ES-I3 (cell line): ENCODE measurements at regions not wholly inside any gene's neighbourhood (a gene's known extent, or its start where the extent isn't known, plus 50 kb on each side); places are given as distances from the start of the nearest gene placed in this dataset.
"Not testable (repeated sequence)": the region's sequence is repeated elsewhere in the genome, so short reads cannot be mapped to it uniquely, and the experiment has no call there.

Source experiments
- H3K36me3 ChIP-seq: 2 replicates; pipeline ENCODE4 v1.6.1; 2013; ENCODE audit warnings: mild to moderate bottlenecking, low read length, control low read depth, moderate library complexity; ENCODE audit not compliant: insufficient read depth
- H3K4me1 ChIP-seq: 2 replicates; pipeline ENCODE4 v1.6.1; 2013; ENCODE audit warnings: mild to moderate bottlenecking, control low read depth, low read length; ENCODE audit not compliant: insufficient read depth
- H3K9ac ChIP-seq: 2 replicates; pipeline ENCODE4 v1.6.1; 2013; ENCODE audit warnings: low read depth, mild to moderate bottlenecking, low read length, moderate library complexity
- H3K9me3 ChIP-seq: 2 replicates; pipeline ENCODE4 v1.6.1; 2013; ENCODE audit warnings: mild to moderate bottlenecking, low read length, moderate library complexity; ENCODE audit not compliant: control insufficient read depth, insufficient read depth

DNA sequence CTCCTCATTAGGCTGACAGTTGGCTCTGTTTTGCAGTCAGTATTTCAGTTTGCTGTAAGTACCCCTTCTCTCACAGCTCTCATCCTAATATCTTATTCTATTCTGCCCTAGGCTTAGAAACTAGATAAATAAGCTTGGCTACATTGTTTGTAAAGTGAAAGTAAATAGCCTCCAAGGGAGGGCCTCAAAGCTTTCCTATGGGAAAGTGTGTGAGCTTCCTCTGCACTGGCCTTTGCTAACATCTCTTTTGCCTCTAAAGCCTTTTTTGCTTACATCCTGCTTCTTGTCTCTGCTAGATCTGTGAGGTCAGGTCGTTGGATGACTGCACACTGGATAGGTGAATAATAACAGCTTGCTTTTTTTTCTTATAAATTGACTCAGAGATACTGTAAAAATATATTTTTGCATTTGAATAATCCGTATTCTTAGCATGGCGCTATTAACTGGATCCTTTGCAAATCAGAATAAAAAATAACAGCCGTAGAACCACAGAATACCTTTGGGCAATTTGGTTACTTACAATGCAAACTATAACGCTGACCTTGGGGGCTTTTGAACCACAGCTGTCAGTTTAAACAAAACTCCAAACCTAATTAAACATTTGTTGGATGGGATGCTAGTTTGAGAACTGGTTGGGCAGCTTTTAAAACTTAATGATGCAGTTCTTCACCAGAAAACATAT is 55.1 kb downstream of the TTC6 start:
- Histone ChIP-seq H3K9me3 (no peaks in the 10 kb centered on the region), H3K9ac (no peak overlapping the region), H3K4me1 (peaks cover 11% of the 10 kb centered on the region), H3K36me3 (no peaks in the 10 kb centered on the region)

- Histone ChIP-seq H3K4me1 (peaks cover 16% of the 10 kb centered on the region), H3K9me3 (no peaks in the 10 kb centered on the region), H3K9ac (no peak overlapping the region), H3K36me3 (no peaks in the 10 kb centered on the region)
Observed at GRCh38 chr14:37652042-37652441, 56.6 kb downstream of the TTC6 start.

- Histone ChIP-seq H3K4me1 (peaks cover 16% of the 10 kb centered on the region), H3K9ac (no peak overlapping the region), H3K9me3 (no peaks in the 10 kb centered on the region), H3K36me3 (no peaks in the 10 kb centered on the region)
Observed at GRCh38 chr14:37655418-37655817, 60.0 kb downstream of the TTC6 start.

DNA sequence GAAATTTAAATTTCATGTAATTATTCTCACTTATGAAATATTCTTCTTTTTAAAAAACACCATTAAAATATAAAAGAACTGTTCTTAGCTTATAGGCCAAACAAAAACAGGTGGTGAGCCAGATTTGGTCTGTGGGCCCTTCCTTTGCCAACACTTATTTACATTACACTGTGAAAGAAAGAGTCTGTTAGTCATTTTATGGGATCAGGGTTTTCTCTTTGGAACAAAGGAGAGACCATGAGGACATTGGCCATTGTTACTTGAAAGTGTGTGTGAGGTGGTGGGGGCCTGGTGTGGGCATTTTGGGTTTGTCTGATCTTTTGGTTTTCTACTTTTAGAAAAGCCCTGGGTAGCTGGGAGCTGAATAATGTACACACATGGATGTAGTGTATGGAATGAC is 62.7 kb downstream of the TTC6 start:
- no peaks in the 10 kb centered on the region for H3K36me3 ChIP-seq
- no peak overlapping the region for H3K9ac ChIP-seq
- no peaks in the 10 kb centered on the region for H3K9me3 ChIP-seq
- H3K4me1 ChIP-seq: 0 out of 2 replicates have a peak, but pooled peaks cover 7% of the 10 kb centered on the region

- H3K9ac ChIP-seq: no peak overlapping the region
- no peaks in the 10 kb centered on the region for H3K36me3 ChIP-seq
- no peaks in the 10 kb centered on the region for H3K9me3 ChIP-seq
- H3K4me1 ChIP-seq: no peaks in the 10 kb centered on the region
Observed at GRCh38 chr14:37663498-37663897, 68.1 kb downstream of the TTC6 start.

DNA sequence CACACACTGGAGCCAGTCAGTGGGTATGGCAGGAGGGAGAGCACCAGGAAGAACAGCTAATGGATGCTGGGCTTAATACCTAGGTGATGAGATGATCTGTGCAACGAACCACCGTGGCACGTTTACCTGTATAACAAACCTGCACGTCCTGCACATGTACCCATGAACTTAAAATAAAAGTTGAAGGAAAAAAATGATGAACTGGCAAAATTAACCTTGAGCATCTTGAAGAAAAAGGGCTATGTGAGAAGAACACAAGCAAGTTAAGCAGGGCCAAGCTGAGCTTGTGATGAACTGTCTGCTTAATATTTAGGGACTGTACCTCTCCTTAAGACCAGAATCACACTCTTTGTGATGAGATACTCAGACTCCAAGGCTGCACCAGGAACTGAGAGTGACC is 70.0 kb downstream of the TTC6 start:
- no peaks in the 10 kb centered on the region for H3K36me3 ChIP-seq
- no peaks in the 10 kb centered on the region for H3K9me3 ChIP-seq
- no peaks in the 10 kb centered on the region for H3K4me1 ChIP-seq
- no peak overlapping the region for H3K9ac ChIP-seq

GRCh38 chr14:37665951-37666350 is 70.5 kb downstream of the TTC6 start:
- H3K9me3 ChIP-seq: no peaks in the 10 kb centered on the region
- H3K9ac ChIP-seq: no peak overlapping the region
- no peaks in the 10 kb centered on the region for H3K36me3 ChIP-seq
- H3K4me1 ChIP-seq: no peaks in the 10 kb centered on the region

- Histone ChIP-seq H3K9ac (no peak overlapping the region), H3K9me3 (no peaks in the 10 kb centered on the region), H3K4me1 (no peaks in the 10 kb centered on the region), H3K36me3 (no peaks in the 10 kb centered on the region)
Observed at GRCh38 chr14:37668646-37669045, 73.2 kb downstream of the TTC6 start.

DNA sequence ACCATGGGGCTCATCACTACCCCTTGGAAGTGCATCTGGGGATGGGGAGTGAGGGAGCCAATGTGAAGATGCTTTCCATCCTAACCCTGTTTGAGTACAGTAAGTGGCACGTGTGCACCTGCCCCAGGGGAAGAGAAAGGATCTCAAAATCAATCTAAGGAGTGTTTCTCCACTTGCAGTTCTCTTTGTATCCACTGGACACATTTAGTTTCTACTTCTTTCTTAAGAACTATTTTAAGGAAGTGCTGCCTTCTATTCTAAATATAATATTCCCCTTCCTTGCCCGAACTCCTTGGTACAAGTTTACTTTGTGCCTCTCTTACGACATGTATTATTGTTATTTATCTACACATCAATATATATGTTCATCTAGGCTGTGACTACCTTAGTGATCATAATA is 73.8 kb downstream of the TTC6 start:
- Histone ChIP-seq H3K9me3 (no peaks in the 10 kb centered on the region), H3K36me3 (no peaks in the 10 kb centered on the region), H3K9ac (no peak overlapping the region), H3K4me1 (no peaks in the 10 kb centered on the region)

- Histone ChIP-seq H3K4me1 (no peaks in the 10 kb centered on the region), H3K36me3 (no peaks in the 10 kb centered on the region), H3K9me3 (no peaks in the 10 kb centered on the region), H3K9ac (no peak overlapping the region)
Observed at GRCh38 chr14:37673439-37673838, 78.0 kb downstream of the TTC6 start.

- H3K36me3 ChIP-seq: no peaks in the 10 kb centered on the region
- H3K9me3 ChIP-seq: no peaks in the 10 kb centered on the region
- no peaks in the 10 kb centered on the region for H3K4me1 ChIP-seq
- H3K9ac ChIP-seq: no peak overlapping the region
Observed at GRCh38 chr14:37678916-37679315, 83.5 kb downstream of the TTC6 start.

GRCh38 chr14:37681486-37681885 is 86.1 kb downstream of the TTC6 start:
- H3K4me1 ChIP-seq: no peaks in the 10 kb centered on the region
- no peaks in the 10 kb centered on the region for H3K36me3 ChIP-seq
- no peaks in the 10 kb centered on the region for H3K9me3 ChIP-seq
- H3K9ac ChIP-seq: no peak overlapping the region

- H3K9ac ChIP-seq, H3K9me3 ChIP-seq, H3K36me3 ChIP-seq, H3K4me1 ChIP-seq: not testable (repeated sequence)
Observed at GRCh38 chr14:37692680-37693079, 97.3 kb downstream of the TTC6 start.

- H3K36me3 ChIP-seq: not testable (repeated sequence)
Observed at GRCh38 chr14:37693420-37693819, 98.0 kb downstream of the TTC6 start.

GRCh38 chr14:37695866-37696265 is 100.4 kb downstream of the TTC6 start:
- peaks cover 5% of the 10 kb centered on the region; the same call in 1 of the 2 replicates for H3K4me1 ChIP-seq

More at GRCh38 chr14:37693420-37693819, 98.0 kb downstream of the TTC6 start:
- H3K9me3 ChIP-seq, H3K4me1 ChIP-seq, H3K9ac ChIP-seq: not testable (repeated sequence)

More at GRCh38 chr14:37695866-37696265, 100.4 kb downstream of the TTC6 start:
- no peaks in the 10 kb centered on the region for H3K9me3 ChIP-seq
- no peak overlapping the region for H3K9ac ChIP-seq
- H3K36me3 ChIP-seq: no peaks in the 10 kb centered on the region
